Upper lobe of left lung (tissue), 6 donors: ENCODE measurements at regions not wholly inside any gene's neighbourhood (a gene's known extent, or its start where the extent isn't known, plus 50 kb on each side); places are given as distances from the start of the nearest gene placed in this dataset.

Source experiments
- ATAC-seq, 2 donors: fragments of 200-7000 bp; cut with Tn5 transposase; one replicate each; pipeline ENCODE4 v1.9.1; 2022; ENCODE audit warnings: mild to moderate bottlenecking in 2 of 2, moderate library complexity in 2 of 2; ENCODE audit not compliant: low FRiP score in 2 of 2
- DNase-seq, 2 donors: peaks; one replicate each; pipeline ENCODE4 v3.0.0-alpha.2; 2019 to 2020
- H3K27ac ChIP-seq, 4 donors: fragments of 200-600 bp; sonication (generic); one replicate each; pipeline ENCODE4 v1.5.1; 2016 to 2019
- H3K27me3 ChIP-seq, 4 donors: fragments of 200-600 bp; sonication (generic); one replicate each; pipeline ENCODE4 v1.5.1; 2017 to 2019
- H3K36me3 ChIP-seq, 4 donors: fragments of 200-600 bp; sonication (generic); one replicate each; pipeline ENCODE4 v1.5.1; 2016 to 2019
- H3K4me1 ChIP-seq, 4 donors: fragments of 200-600 bp; sonication (generic); one replicate each; pipeline ENCODE4 v1.5.1; 2018 to 2019
- H3K4me3 ChIP-seq, 4 donors: fragments of 200-600 bp; sonication (generic); one replicate each; pipeline ENCODE4 v1.5.1; 2017 to 2019; ENCODE audit warnings: mild to moderate bottlenecking in 2 of 4, moderate library complexity in 1 of 4
- H3K9me3 ChIP-seq, 4 donors: fragments of 200-600 bp; sonication (generic); one replicate each; pipeline ENCODE4 v1.5.1; 2018 to 2019
- EP300 ChIP-seq, 4 donors: sonication (generic); formaldehyde crosslinking; IDR thresholded peaks; one replicate each; pipeline ENCODE4 v1.5.1; 2017; ENCODE audit warnings: antibody characterized with exemption in 4 of 4, control low read depth in 2 of 4
- POLR2A ChIP-seq, 4 donors: fragments of 450-650 bp; IDR thresholded peaks; one replicate each; pipeline ENCODE4 v1.5.1; 2016 to 2017; ENCODE audit warnings: antibody characterized with exemption in 4 of 4, mild to moderate bottlenecking in 2 of 4
- POLR2AphosphoS5 ChIP-seq, 2 donors: sonication (generic); formaldehyde crosslinking; IDR thresholded peaks; one replicate each; pipeline ENCODE4 v1.5.1; 2017; ENCODE audit warnings: antibody characterized with exemption in 2 of 2
- WGBS, 2 donors: methylation state at CpG; one replicate each; pipeline ENCODE4 v1.1.5; 2017 to 2018; 5-methylcytosine and 5-hydroxymethylcytosine counted together
- TF ChIP-seq, protein P1 (sequence below), 6 experiments: fragments of 450-650 bp in 4 of 6; fragments of 200-600 bp in 2 of 6; sonication (generic) in 2 of 6; IDR thresholded peaks; one replicate each; pipeline ENCODE4 v1.5.1; 2016 to 2019; ENCODE audit warnings: antibody characterized with exemption in 6 of 6
- donor health status: DM: no; HTN: no; CAD: no; lungs with moderate emphysema.
- donor health status: DM: no; HTN: yes; CAD: no; lungs with severe emphysema.

- 0 to 1% methylated on average over 24 to 67 of the region's 82 CpGs for WGBS, 2 donors
- peak; percentile 74 to 80 for ATAC-seq
- H3K9me3 ChIP-seq = no peaks in the 10 kb centered on the region
Observed at GRCh38 chr18:34976899-34977837, 64.0 kb upstream of the MAPRE2 start.

DNA sequence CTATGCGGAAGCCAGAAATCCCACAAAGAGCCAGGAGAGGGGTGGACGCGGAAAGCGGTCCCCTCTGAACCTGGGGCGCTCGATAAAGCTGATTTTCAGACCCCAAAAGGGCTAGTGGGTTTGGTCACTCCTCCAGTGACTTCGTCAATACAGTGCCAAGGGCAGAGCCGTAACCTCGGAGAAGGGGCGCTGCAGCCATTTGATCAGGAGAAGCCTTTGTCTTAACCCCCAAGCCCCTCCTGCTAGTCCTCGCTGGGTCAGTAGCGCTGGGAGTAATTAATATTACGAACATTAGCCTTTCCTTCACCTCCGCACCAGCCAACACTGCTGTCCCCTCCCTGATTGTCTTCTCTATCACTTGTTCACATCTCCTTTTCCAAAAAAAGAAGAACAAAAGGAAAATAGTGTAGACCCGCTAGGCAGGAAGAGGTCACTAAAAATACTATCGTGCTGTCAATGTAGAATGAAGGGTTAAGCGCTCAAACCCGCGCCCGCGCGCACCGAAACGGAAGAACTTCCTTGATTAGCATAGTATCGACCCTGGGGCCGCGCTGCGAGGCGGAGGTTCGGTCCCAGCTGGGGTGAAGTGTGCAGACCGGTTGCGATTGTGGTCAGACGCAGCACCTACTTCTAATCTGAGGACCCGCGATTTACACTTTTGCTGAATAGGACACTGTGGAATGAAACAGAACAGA is 63.2 kb upstream of the MAPRE2 start:
- H3K27ac ChIP-seq = peak overlapping the region in 2 of 4 donors; percentile 15 to 42
- DNase-seq (peak; percentile 60 to 91), ATAC-seq (peak; percentile 54 to 60)

More at GRCh38 chr18:34976899-34977837, 64.0 kb upstream of the MAPRE2 start:
- TF ChIP-seq EP300 (IDR thresholded peaks at IDR 0.05) (no peak), POLR2A (IDR thresholded peaks at IDR 0.05) (peak in 1 of 4 donors; percentile 32), POLR2AphosphoS5 (IDR thresholded peaks at IDR 0.05) (peak in 1 of 2 donors; percentile 18)
- H3K4me3 ChIP-seq = peak overlapping the region; percentile 61 to 86 (median 72)
- no peaks in the 10 kb centered on the region for H3K27me3 ChIP-seq
- peak; percentile 85 to 96 for DNase-seq
- H3K36me3 ChIP-seq = no peaks in the 10 kb centered on the region
- peaks cover 16 to 28% (median 25%) of the 10 kb centered on the region in 4 donors for H3K4me1 ChIP-seq
- peak overlapping the region in 2 of 4 donors; percentile 15 to 24 for H3K27ac ChIP-seq

GRCh38 chr18:34978533-34978893 is 62.7 kb upstream of the MAPRE2 start:
- Histone ChIP-seq H3K9me3 (no peaks in the 10 kb centered on the region), H3K4me3 (peak overlapping the region; percentile 61 to 86 (median 72)), H3K4me1 (peaks cover 16 to 28% (median 25%) of the 10 kb centered on the region in 4 donors), H3K27ac (peak overlapping the region; percentile 27 to 55 (median 53)), H3K27me3 (no peaks in the 10 kb centered on the region), H3K36me3 (no peaks in the 10 kb centered on the region)
- no peak for DNase-seq
- WGBS, 2 donors = 0 to 1% methylated on average over 5 of the region's 5 CpGs
- TF ChIP-seq EP300 (IDR thresholded peaks at IDR 0.05) (no peak), POLR2AphosphoS5 (IDR thresholded peaks at IDR 0.05) (no peak), POLR2A (IDR thresholded peaks at IDR 0.05) (no peak)
- TF ChIP-seq, protein P1, sequence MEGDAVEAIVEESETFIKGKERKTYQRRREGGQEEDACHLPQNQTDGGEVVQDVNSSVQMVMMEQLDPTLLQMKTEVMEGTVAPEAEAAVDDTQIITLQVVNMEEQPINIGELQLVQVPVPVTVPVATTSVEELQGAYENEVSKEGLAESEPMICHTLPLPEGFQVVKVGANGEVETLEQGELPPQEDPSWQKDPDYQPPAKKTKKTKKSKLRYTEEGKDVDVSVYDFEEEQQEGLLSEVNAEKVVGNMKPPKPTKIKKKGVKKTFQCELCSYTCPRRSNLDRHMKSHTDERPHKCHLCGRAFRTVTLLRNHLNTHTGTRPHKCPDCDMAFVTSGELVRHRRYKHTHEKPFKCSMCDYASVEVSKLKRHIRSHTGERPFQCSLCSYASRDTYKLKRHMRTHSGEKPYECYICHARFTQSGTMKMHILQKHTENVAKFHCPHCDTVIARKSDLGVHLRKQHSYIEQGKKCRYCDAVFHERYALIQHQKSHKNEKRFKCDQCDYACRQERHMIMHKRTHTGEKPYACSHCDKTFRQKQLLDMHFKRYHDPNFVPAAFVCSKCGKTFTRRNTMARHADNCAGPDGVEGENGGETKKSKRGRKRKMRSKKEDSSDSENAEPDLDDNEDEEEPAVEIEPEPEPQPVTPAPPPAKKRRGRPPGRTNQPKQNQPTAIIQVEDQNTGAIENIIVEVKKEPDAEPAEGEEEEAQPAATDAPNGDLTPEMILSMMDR (IDR thresholded peaks at IDR 0.05) = no peak
- no peak for ATAC-seq

More for the DNA sequence above, 63.2 kb upstream of the MAPRE2 start:
- H3K27me3 ChIP-seq = no peaks in the 10 kb centered on the region
- WGBS, 2 donors = 0 to 1% methylated on average over 33 to 35 of the region's 35 CpGs
- no peaks in the 10 kb centered on the region for H3K36me3 ChIP-seq
- no peaks in the 10 kb centered on the region for H3K9me3 ChIP-seq
- no peak for TF ChIP-seq POLR2AphosphoS5 (IDR thresholded peaks at IDR 0.05)
- H3K4me1 ChIP-seq = peaks cover 16 to 28% (median 25%) of the 10 kb centered on the region in 4 donors
- peak overlapping the region; percentile 61 to 86 (median 72) for H3K4me3 ChIP-seq

- Histone ChIP-seq H3K9me3 (no peaks in the 10 kb centered on the region), H3K27me3 (no peaks in the 10 kb centered on the region), H3K4me3 (peak overlapping the region in 3 of 4 donors; percentile 61 to 86 (median 66)), H3K4me1 (peaks cover 16 to 28% (median 25%) of the 10 kb centered on the region in 4 donors), H3K27ac (peak overlapping the region; percentile 27 to 55 (median 53)), H3K36me3 (no peaks in the 10 kb centered on the region)
- peak; percentile 92 to 93 for ATAC-seq
- 1% methylated on average over 9 of the region's 9 CpGs for WGBS, 2 donors
- DNase-seq = peak in 1 of 2 donors; percentile 87
- peak in 1 of 4 donors; percentile 17 for TF ChIP-seq EP300 (IDR thresholded peaks at IDR 0.05)
- no peak for TF ChIP-seq POLR2A (IDR thresholded peaks at IDR 0.05)
- TF ChIP-seq POLR2AphosphoS5 (IDR thresholded peaks at IDR 0.05) = peak; percentile 7 to 38
- TF ChIP-seq, protein P1 (IDR thresholded peaks at IDR 0.05) = no peak
Observed at GRCh38 chr18:34978953-34979608, 62.1 kb upstream of the MAPRE2 start.

DNA sequence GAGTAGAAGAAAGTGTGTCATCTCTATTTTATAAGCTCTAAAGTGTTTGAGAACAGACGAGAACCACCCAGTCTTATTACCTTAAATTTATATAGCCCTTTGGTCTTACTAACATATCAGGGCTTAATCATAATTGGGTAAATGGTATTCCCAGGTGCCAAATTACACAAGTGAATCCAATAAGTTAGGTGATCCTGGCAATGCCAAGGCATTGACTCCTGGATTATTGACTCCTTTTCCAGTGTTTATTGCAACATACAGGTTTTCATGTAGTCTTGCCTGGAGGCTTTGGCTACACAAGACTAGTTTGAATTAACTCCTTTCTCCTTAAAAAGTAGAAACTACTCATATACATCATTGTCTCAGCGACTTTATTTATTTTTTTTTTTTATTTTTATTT is 59.7 kb upstream of the MAPRE2 start:
- Histone ChIP-seq H3K4me3 (no peak overlapping the region), H3K36me3 (no peaks in the 10 kb centered on the region), H3K4me1 (peaks cover 14 to 28% (median 20%) of the 10 kb centered on the region in 4 donors), H3K27me3 (no peaks in the 10 kb centered on the region), H3K9me3 (no peaks in the 10 kb centered on the region), H3K27ac (no peak overlapping the region)
- no peak for ATAC-seq
- TF ChIP-seq, protein P1 (IDR thresholded peaks at IDR 0.05) = no peak
- TF ChIP-seq EP300 (IDR thresholded peaks at IDR 0.05) = no peak
- 83 to 89% methylated on average over 2 of the region's 2 CpGs for WGBS, 2 donors
- no peak for DNase-seq
